ENCODE measurements at regions not wholly inside any gene's neighbourhood (a gene's known extent, or its start where the extent isn't known, plus 50 kb on each side); places are given as distances from the start of the nearest gene placed in this dataset.
"Not testable (repeated sequence)": the region's sequence is repeated elsewhere in the genome, so short reads cannot be mapped to it uniquely, and the experiment has no call there.

GRCh38 chr10:4186849-4187540 is 402.0 kb upstream of the KLF6 start:
- in situ Hi-C loops (cut with MboI; ENCODE audit: low sequenced_read_pairs): no loop called here

- in situ Hi-C loops (cut with MboI; ENCODE audit: low sequenced_read_pairs): no loop called here
Observed at GRCh38 chr10:4183761-4184261, 398.8 kb upstream of the KLF6 start.

GRCh38 chr10:4181621-4182049 is 396.6 kb upstream of the KLF6 start:
- in situ Hi-C loops (cut with MboI; ENCODE audit: low sequenced_read_pairs): no loop called here

- in situ Hi-C loops (cut with MboI; ENCODE audit: low sequenced_read_pairs): no loop called here
Observed at GRCh38 chr10:4181081-4181480, 396.1 kb upstream of the KLF6 start.

- in situ Hi-C loops (cut with MboI; ENCODE audit: low sequenced_read_pairs): no loop called here
Observed at GRCh38 chr10:4177791-4178190, 392.8 kb upstream of the KLF6 start.

DNA sequence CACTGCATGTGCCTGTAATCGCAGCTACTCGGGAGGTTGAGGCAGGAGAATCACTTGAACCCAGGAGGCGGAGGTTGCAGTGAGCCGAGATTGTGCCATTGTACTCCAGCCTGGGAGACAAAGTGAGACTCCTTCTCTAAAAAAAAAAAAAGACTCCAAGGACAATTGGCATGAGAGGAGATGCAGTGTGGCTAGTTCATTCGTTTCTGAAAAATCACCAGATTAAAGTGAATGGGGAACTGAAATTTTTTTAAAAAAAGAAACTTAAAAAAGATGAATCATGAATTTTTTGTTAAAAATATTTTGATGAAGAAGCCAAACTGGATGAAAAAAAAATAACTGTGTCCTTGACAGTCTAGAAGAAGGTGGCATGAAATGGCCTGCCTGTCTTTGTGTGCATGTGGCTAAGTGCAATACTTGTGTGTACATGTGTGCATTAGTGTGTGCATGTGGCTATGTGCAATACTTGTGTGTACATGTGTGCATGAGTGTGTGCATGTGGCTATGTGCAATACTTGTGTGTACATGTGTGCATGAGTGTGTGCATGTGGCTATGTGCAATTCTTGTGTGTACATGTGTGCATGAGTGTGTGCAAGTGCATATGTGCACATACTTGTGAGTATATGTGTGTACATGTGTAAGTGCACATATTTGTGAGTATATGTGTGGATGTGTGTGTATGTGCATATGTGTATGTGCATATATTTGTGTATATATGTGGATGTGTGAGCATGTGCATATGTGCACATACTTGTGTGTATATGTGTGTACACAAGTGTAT is 391.7 kb upstream of the KLF6 start:
- in situ Hi-C loops (cut with MboI; ENCODE audit: low sequenced_read_pairs): no loop called here

DNA sequence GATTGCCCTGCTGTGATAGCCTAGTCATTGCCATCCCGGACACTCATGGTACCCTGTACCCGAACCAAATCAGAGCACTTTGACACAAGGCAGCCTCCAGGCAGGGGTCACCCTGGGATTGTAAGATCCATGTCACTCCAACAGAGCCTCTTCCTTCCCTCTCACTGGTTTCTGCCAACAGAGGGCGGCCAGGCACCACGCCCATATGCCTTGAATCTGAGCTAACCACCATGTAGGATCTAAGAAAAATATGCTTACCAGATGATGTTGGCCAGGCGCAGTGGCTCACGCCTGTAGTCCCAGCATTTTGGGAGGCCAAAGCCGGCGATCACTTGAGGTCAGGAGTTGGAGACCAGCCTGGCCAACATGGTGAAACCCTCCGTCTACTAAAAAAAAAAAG is 389.2 kb upstream of the KLF6 start:
- in situ Hi-C loops (cut with MboI; ENCODE audit: low sequenced_read_pairs): no loop called here

- in situ Hi-C loops (cut with MboI; ENCODE audit: low sequenced_read_pairs): no loop called here
Observed at GRCh38 chr10:4170633-4171314, 385.8 kb upstream of the KLF6 start.

- in situ Hi-C loops (cut with MboI; ENCODE audit: low sequenced_read_pairs): no loop called here
Observed at GRCh38 chr10:4170181-4170580, 385.2 kb upstream of the KLF6 start.

GRCh38 chr10:4169448-4169847 is 384.4 kb upstream of the KLF6 start:
- in situ Hi-C loops (cut with MboI; ENCODE audit: low sequenced_read_pairs): no loop called here

DNA sequence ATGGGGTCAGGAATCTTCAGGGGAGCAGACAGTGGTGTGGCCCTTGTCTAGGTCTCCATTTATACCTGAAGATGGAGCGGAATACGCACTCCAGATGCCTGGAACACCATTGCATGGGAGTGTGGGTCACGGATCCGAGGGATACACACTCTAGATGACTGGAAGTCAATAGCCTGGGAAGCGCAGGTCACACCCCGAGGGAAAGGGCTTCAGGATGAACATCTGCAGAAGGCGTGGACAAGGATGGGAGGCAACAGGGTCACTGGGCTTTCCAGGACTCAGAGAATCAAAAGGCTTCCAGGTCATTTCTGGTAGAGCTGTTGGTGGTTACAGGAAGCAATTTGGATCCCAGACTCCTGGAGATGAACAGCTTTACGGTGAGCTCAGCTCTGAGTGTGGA is 382.2 kb upstream of the KLF6 start:
- in situ Hi-C loops (cut with MboI; ENCODE audit: low sequenced_read_pairs): no loop called here

GRCh38 chr10:4162571-4163286 is 377.7 kb upstream of the KLF6 start:
- in situ Hi-C loops (cut with MboI; ENCODE audit: low sequenced_read_pairs): no loop called here

GRCh38 chr10:4159173-4159572 is 374.2 kb upstream of the KLF6 start:
- in situ Hi-C loops (cut with MboI; ENCODE audit: low sequenced_read_pairs): no loop called here

DNA sequence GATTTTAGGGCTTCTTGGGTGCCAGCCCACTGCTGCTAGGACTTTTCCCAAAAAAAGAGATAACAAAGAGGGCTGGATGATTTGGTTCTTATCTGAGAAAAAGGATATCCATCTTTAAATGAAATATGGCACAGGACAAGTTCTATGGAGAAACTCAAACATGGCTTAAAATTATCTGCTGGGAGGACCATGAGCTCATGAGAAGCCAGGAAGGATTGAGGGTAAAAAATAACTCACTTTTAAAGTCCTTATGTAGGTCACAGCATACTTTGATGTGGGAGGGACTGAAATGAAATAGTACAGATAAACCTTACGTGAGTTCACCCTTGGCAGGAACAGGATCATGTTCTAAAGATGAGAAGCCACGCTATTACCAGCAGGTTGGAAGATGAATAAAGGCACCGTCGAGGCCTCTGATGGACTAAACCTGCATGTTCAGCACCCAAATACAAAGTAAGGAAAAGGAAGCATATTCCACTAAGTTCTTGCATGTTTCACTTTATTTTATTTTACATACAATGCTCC is 369.2 kb upstream of the KLF6 start:
- in situ Hi-C loops (cut with MboI; ENCODE audit: low sequenced_read_pairs): no loop called here

DNA sequence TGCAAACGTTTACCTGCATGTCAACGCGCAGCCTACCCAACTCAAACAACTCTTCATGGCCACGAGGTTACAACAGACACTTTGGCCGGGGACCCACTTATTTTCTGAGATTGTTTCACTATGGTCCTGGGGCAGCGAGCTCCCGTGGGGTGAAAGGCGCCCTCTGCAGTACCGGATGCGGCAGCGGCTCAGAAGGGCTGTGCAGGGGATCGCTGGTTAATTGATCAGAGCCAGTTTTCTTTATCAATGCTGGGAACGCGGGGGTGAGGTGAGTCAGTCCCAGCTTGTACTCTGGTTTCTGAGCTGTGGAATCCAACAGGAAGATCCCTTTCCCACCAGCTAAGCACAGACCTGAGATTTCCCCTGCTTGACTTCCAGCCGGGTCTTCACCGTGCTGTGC is 366.5 kb upstream of the KLF6 start:
- in situ Hi-C loops (cut with MboI; ENCODE audit: low sequenced_read_pairs): no loop called here

DNA sequence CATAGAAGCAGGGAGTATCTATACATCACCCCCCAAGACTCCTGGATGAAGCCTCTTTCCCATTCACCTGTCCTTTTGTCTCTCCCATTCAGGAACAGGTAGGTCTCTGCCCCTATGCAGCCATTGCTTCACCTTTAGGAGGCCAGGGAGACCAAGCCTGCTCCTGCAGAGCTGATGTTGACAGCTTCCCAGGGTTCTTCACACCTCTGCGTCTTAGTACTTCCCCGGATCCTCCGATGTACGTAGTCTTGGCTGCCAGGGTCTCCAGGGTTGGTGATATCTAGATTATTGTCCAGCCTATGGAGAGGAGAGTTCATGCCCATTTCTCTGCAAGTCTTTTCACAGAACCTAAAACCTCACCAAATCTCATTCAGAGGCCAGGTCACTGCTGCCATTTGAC is 365.7 kb upstream of the KLF6 start:
- in situ Hi-C loops (cut with MboI; ENCODE audit: low sequenced_read_pairs): no loop called here

DNA sequence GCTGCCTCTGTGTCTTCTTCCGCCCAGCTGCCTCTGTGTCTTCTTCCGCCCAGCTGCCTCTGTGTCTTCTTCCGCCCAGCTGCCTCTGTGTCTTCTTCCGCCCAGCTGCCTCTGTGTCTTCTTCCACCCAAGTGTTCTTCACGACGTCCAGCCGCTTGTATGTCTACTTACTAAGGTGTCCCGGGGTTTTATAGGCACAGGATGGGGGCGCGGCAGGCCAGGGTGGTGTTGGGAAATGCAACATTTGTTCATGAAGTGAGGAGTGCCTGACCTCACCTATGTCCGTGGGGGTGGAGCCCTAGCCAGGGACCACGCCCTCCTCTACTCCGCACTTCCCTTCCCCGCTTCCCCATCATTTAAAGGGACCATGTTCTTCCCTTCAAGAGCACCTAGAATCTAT is 364.5 kb upstream of the KLF6 start:
- in situ Hi-C loops (cut with MboI; ENCODE audit: low sequenced_read_pairs): not testable (repeated sequence)

DNA sequence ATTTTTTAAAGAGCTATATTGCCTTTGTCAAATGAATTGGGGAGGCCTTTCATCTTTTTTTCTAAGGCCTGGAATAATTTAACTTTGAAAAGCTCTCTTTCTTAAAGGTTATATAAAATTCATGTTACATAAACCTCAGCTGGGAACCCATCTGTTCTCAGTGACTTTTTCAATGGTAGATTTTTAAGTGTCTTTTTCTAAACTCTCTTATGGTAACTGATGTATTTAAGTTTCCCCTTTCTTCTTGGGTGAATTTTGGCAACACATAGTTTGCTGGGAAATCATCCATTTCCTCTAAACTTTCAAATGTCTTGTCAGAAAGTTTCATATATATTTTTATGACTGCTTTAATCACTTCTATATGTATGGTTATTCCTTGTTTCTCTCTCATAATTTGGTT is 362.2 kb upstream of the KLF6 start:
- in situ Hi-C loops (cut with MboI; ENCODE audit: low sequenced_read_pairs): no loop called here

DNA sequence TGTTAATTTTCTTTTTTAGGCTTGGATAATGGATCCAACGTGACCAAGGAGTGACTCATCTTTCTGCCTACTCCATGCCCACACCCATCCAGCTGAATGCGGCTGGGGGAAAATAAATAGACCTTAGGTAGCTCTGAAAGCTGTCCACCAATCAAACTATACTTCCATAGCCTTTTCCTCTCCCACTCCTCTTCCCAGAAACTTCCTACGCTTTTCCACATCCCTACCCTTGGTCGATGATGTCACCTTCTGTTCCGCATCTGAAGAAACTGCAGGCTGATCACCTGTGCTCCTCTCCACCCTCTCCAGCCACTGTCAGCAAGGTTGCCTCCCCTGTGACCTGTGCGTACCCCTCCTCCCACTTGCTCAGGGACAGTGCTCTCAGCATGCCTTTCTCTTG is 359.8 kb upstream of the KLF6 start:
- in situ Hi-C loops (cut with MboI; ENCODE audit: low sequenced_read_pairs): no loop called here

GRCh38 chr10:4141471-4141870 is 356.5 kb upstream of the KLF6 start:
- in situ Hi-C loops (cut with MboI; ENCODE audit: low sequenced_read_pairs): no loop called here

DNA sequence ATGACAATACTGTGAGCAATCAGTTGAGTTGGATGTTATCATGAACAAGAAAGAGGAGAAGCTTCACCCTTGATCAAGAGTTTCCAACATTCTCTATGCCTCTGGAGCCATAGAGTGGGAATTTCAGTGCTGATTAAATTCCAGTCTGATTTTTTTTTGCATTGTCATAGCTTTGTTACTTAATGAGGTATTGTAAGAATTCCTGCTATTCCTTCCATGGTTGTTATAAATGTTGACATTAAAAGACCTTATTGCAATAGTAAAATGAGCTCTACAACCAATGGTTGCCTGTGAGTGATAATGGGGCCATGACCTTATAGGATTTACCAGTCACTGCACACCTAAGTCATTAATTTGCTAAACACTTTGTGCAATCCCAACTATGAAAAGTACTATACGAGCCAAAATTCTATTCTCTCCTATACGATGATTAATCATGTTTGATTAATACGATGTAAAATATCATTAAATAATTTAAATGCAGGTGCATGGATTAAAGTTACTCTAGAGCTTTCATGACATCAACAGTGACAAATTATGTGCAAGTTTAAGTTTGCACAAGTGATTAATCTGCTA is 353.2 kb upstream of the KLF6 start:
- in situ Hi-C loops (cut with MboI; ENCODE audit: low sequenced_read_pairs): no loop called here

Data from HL-60/S4 treated with phorbol 12-myristate 13-acetate at 8.2 ng/mL for 4 days and 3 days (cell line).